ENCODE measurements at regions not wholly inside any gene's neighbourhood (a gene's known extent, or its start where the extent isn't known, plus 50 kb on each side); places are given as distances from the start of the nearest gene placed in this dataset.

- DNase-seq: no peak
Measured at GRCh38 chr18:75524181-75524580, 96.7 kb upstream of the SMIM21 start.

GRCh38 chr18:75521816-75522215, 94.3 kb upstream of the SMIM21 start:
- DNase-seq: no peak

GRCh38 chr18:75518007-75518406, 90.5 kb upstream of the SMIM21 start:
- DNase-seq: no peak

GRCh38 chr18:75517286-75517685, 89.8 kb upstream of the SMIM21 start:
- DNase-seq: no peak

- no peak for DNase-seq
Measured at GRCh38 chr18:75507636-75508035, 80.1 kb upstream of the SMIM21 start.

GRCh38 chr18:75506913-75507312, 79.4 kb upstream of the SMIM21 start:
- DNase-seq: no peak

GRCh38 chr18:75504469-75504868, 77.0 kb upstream of the SMIM21 start:
- DNase-seq: no peak

GRCh38 chr18:75503615-75504014, 76.1 kb upstream of the SMIM21 start:
- no peak for DNase-seq

GRCh38 chr18:75502286-75502685, 74.8 kb upstream of the SMIM21 start:
- no peak for DNase-seq

GRCh38 chr18:75500545-75500944, 73.0 kb upstream of the SMIM21 start:
- no peak for DNase-seq

GRCh38 chr18:75497576-75498235, 70.2 kb upstream of the SMIM21 start:
- no peak for DNase-seq

GRCh38 chr18:75496151-75496550, 68.6 kb upstream of the SMIM21 start:
- DNase-seq: no peak

- DNase-seq: no peak
Measured at GRCh38 chr18:75492852-75493251, 65.3 kb upstream of the SMIM21 start.

GRCh38 chr18:75491361-75491760, 63.9 kb upstream of the SMIM21 start:
- DNase-seq: no peak

- DNase-seq: no peak
Measured at GRCh38 chr18:75489493-75490190, 62.1 kb upstream of the SMIM21 start.

GRCh38 chr18:75483662-75484061, 56.2 kb upstream of the SMIM21 start:
- DNase-seq: no peak

- no peak for DNase-seq
Measured at GRCh38 chr18:75482880-75483279, 55.4 kb upstream of the SMIM21 start.

GRCh38 chr18:75480487-75480886, 53.0 kb upstream of the SMIM21 start:
- DNase-seq: no peak

- DNase-seq: no peak
Measured at GRCh38 chr18:75478996-75479880, 51.7 kb upstream of the SMIM21 start.

- no peak for DNase-seq
Measured at GRCh38 chr18:75477900-75478299, 50.4 kb upstream of the SMIM21 start.
